ENCODE measurements at regions not wholly inside any gene's neighbourhood (a gene's known extent, or its start where the extent isn't known, plus 50 kb on each side); places are given as distances from the start of the nearest gene placed in this dataset.

DNA sequence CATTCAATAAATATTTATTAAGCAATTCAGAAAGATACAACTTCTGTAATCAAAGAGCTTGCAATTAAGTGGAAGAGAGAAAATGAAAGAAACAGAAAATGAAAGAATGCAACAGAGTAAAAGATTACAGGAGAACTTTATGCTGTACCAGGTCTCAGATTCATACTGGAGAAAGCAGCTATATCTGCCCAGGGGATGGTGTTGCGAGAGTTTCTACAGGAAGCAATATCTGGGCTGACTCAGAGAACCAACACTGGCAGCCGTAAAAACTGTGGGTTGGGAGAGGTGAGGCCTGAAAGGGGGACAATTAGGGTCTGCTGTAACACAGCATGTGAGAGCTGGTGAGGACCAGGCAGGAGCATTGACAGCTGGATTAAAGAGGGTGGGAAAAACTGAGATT lies 256.7 kb upstream of the TCF21 start:
- TF ChIP-seq, protein P1, sequence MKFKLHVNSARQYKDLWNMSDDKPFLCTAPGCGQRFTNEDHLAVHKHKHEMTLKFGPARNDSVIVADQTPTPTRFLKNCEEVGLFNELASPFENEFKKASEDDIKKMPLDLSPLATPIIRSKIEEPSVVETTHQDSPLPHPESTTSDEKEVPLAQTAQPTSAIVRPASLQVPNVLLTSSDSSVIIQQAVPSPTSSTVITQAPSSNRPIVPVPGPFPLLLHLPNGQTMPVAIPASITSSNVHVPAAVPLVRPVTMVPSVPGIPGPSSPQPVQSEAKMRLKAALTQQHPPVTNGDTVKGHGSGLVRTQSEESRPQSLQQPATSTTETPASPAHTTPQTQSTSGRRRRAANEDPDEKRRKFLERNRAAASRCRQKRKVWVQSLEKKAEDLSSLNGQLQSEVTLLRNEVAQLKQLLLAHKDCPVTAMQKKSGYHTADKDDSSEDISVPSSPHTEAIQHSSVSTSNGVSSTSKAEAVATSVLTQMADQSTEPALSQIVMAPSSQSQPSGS (IDR thresholded peaks at IDR 0.05; ENCODE audit: low read length): no peak
- TF ChIP-seq POLR2AphosphoS5 (IDR thresholded peaks at IDR 0.05; ENCODE audit: low read length): no peak
- TF ChIP-seq, protein P2, sequence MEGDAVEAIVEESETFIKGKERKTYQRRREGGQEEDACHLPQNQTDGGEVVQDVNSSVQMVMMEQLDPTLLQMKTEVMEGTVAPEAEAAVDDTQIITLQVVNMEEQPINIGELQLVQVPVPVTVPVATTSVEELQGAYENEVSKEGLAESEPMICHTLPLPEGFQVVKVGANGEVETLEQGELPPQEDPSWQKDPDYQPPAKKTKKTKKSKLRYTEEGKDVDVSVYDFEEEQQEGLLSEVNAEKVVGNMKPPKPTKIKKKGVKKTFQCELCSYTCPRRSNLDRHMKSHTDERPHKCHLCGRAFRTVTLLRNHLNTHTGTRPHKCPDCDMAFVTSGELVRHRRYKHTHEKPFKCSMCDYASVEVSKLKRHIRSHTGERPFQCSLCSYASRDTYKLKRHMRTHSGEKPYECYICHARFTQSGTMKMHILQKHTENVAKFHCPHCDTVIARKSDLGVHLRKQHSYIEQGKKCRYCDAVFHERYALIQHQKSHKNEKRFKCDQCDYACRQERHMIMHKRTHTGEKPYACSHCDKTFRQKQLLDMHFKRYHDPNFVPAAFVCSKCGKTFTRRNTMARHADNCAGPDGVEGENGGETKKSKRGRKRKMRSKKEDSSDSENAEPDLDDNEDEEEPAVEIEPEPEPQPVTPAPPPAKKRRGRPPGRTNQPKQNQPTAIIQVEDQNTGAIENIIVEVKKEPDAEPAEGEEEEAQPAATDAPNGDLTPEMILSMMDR (IDR thresholded peaks at IDR 0.05 in 2 of 3, conservative IDR thresholded peaks at IDR 0.05 in 1 of 3; ENCODE audit: control insufficient read depth in 2 of 3, extremely low read depth in 1 of 3, insufficient read depth in 1 of 3, low read depth in 3 of 3, low read length in 3 of 3): no peak
